OCI-LY7 (cell line): ENCODE measurements at regions not wholly inside any gene's neighbourhood (a gene's known extent, or its start where the extent isn't known, plus 50 kb on each side); places are given as distances from the start of the nearest gene placed in this dataset.

Experiments used
- EZH2phosphoT487 ChIP-seq: fragments of 200-600 bp; sonication (generic); IDR thresholded peaks from 2 replicates; pipeline ENCODE4 v1.6.1; 2018; ENCODE audit warnings: low read depth, borderline replicate concordance, mild to moderate bottlenecking, mixed run types, antibody characterized with exemption, low read length, moderate library complexity, mixed read lengths
- TF ChIP-seq, protein P1 (sequence below): fragments of 200-600 bp; sonication (generic); conservative IDR thresholded peaks from 2 replicates; pipeline ENCODE4 v1.5.1; 2014; ENCODE audit warnings: mild to moderate bottlenecking, antibody characterized with exemption, low read length, moderate library complexity, mixed read lengths

DNA sequence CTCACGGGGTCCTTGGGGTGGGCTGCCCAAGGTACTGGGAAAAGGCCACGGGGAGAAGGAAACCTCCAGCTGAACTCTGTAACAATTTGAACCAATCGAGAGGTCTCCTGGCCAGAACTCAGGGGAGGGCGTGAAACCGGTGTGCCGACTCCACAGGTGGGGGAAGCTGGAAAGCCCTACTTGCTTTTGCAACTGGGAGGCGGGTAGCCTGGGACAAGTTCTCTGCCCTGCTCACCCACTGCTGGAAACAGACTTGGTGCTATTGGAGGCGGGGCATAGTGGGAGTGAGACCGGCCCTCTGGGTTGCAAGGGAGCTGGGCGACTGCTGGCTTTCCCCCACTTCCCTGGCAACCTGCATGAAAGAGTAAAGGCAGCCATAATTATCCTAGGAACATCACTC lies 73.2 kb upstream of the SLIT3 start:
- TF ChIP-seq, protein P1, sequence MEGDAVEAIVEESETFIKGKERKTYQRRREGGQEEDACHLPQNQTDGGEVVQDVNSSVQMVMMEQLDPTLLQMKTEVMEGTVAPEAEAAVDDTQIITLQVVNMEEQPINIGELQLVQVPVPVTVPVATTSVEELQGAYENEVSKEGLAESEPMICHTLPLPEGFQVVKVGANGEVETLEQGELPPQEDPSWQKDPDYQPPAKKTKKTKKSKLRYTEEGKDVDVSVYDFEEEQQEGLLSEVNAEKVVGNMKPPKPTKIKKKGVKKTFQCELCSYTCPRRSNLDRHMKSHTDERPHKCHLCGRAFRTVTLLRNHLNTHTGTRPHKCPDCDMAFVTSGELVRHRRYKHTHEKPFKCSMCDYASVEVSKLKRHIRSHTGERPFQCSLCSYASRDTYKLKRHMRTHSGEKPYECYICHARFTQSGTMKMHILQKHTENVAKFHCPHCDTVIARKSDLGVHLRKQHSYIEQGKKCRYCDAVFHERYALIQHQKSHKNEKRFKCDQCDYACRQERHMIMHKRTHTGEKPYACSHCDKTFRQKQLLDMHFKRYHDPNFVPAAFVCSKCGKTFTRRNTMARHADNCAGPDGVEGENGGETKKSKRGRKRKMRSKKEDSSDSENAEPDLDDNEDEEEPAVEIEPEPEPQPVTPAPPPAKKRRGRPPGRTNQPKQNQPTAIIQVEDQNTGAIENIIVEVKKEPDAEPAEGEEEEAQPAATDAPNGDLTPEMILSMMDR = no peak
- TF ChIP-seq EZH2phosphoT487 = no peak
